SK-N-SH treated with all-trans-retinoic acid at 6 μM for 48 hours (cell line): ENCODE measurements at regions not wholly inside any gene's neighbourhood (a gene's known extent, or its start where the extent isn't known, plus 50 kb on each side); places are given as distances from the start of the nearest gene placed in this dataset.

Source experiments
- ATAC-seq: fragments of 200-7000 bp; cut with Tn5 transposase; 3 replicates; pipeline ENCODE4 v1.9.1; 2020; ENCODE audit warnings: mild to moderate bottlenecking, moderate library complexity
- ARNTL ChIP-seq: fragments of 450-650 bp; formaldehyde crosslinking; IDR thresholded peaks from 2 replicates; pipeline ENCODE4 v1.5.0; 2020; ENCODE audit warnings: low read depth, mild to moderate bottlenecking, moderate library complexity, borderline replicate concordance
- BACH2 ChIP-seq: fragments of 250-450 bp; sonication (Bioruptor Pico); IDR thresholded peaks from 2 replicates; pipeline ENCODE4 v1.9.0; 2021; ENCODE audit warnings: mild to moderate bottlenecking, borderline replicate concordance
- CREB5 ChIP-seq: fragments of 250-450 bp; sonication (Bioruptor Pico); IDR thresholded peaks from 2 replicates; pipeline ENCODE4 v1.5.1; 2020; ENCODE audit warnings: low read depth, mild to moderate bottlenecking, moderate library complexity
- CSRNP3 ChIP-seq: fragments of 250-450 bp; sonication (Bioruptor Pico); IDR thresholded peaks from 2 replicates; pipeline ENCODE4 v1.5.1; 2021; ENCODE audit warnings: mild to moderate bottlenecking, moderate library complexity
- ESRRG ChIP-seq: fragments of 250-450 bp; sonication (Bioruptor Pico); IDR thresholded peaks from 2 replicates; pipeline ENCODE4 v1.6.1; 2021; ENCODE audit warnings: mild to moderate bottlenecking
- GLIS3 ChIP-seq: fragments of 250-450 bp; sonication (Bioruptor Pico); IDR thresholded peaks from 2 replicates; pipeline ENCODE4 v1.5.0; 2020; ENCODE audit warnings: mild to moderate bottlenecking, moderate library complexity
- ISL1 ChIP-seq: fragments of 250-450 bp; sonication (Bioruptor Pico); IDR thresholded peaks from 2 replicates; pipeline ENCODE4 v2.1.2; 2022; ENCODE audit warnings: mild to moderate bottlenecking, moderate library complexity
- OSR1 ChIP-seq: fragments of 250-450 bp; sonication (Bioruptor Pico); IDR thresholded peaks from 2 replicates; pipeline ENCODE4 v1.8.0; 2022; ENCODE audit warnings: moderate library complexity, mild to moderate bottlenecking, inconsistent platforms
- POU6F1 ChIP-seq: fragments of 250-450 bp; sonication (Bioruptor Pico); IDR thresholded peaks from 2 replicates; pipeline ENCODE4 v1.8.0; 2021; ENCODE audit warnings: low read depth, mild to moderate bottlenecking, moderate library complexity, borderline replicate concordance
- PPARA ChIP-seq: fragments of 250-450 bp; sonication (Bioruptor Pico); IDR thresholded peaks from 2 replicates; pipeline ENCODE4 v1.5.0; 2020; ENCODE audit warnings: mild to moderate bottlenecking, borderline replicate concordance
- SNAI2 ChIP-seq: fragments of 250-450 bp; sonication (Bioruptor Pico); IDR thresholded peaks from 2 replicates; pipeline ENCODE4 v1.5.0; 2020; ENCODE audit warnings: mild to moderate bottlenecking, moderate library complexity
- TOX ChIP-seq: fragments of 250-450 bp; sonication (Bioruptor Pico); IDR thresholded peaks from 2 replicates; pipeline ENCODE4 v1.8.0; 2021; ENCODE audit warnings: mild to moderate bottlenecking, moderate library complexity, borderline replicate concordance
- TSHZ2 ChIP-seq: fragments of 250-450 bp; sonication (Bioruptor Pico); IDR thresholded peaks from 2 replicates; pipeline ENCODE4 v1.5.0; 2020; ENCODE audit warnings: mild to moderate bottlenecking, moderate library complexity
- ZC3H10 ChIP-seq: fragments of 250-450 bp; sonication (Bioruptor Pico); IDR thresholded peaks from 2 replicates; pipeline ENCODE4 v1.5.1; 2021; ENCODE audit warnings: mild to moderate bottlenecking, moderate library complexity
- ZFP3 ChIP-seq: fragments of 250-450 bp; sonication (Bioruptor Pico); IDR thresholded peaks from 2 replicates; pipeline ENCODE4 v1.5.0; 2020; ENCODE audit warnings: mild to moderate bottlenecking, moderate library complexity
- ZFP30 ChIP-seq: fragments of 450-650 bp; formaldehyde crosslinking; IDR thresholded peaks from 2 replicates; pipeline ENCODE4 v1.5.0; 2022; ENCODE audit warnings: mild to moderate bottlenecking, moderate library complexity
- ZNF565 ChIP-seq: fragments of 450-650 bp; formaldehyde crosslinking; conservative IDR thresholded peaks from 2 replicates; pipeline ENCODE4 v1.5.0; 2020; ENCODE audit warnings: low read depth, mild to moderate bottlenecking, moderate library complexity
- ZNF70 ChIP-seq: fragments of 450-650 bp; formaldehyde crosslinking; IDR thresholded peaks from 2 replicates; pipeline ENCODE4 v1.5.0; 2020; ENCODE audit warnings: mild to moderate bottlenecking, moderate library complexity
- ZNF8 ChIP-seq: fragments of 450-650 bp; formaldehyde crosslinking; IDR thresholded peaks from 2 replicates; pipeline ENCODE4 v1.5.0; 2020; ENCODE audit warnings: mild to moderate bottlenecking, moderate library complexity

- TF ChIP-seq ZNF8 (CRISPR knock-in tag) (no peak), ZC3H10 (CRISPR knock-in tag) (no peak), BACH2 (CRISPR knock-in tag) (no peak), ISL1 (CRISPR knock-in tag) (no peak), ZFP30 (CRISPR knock-in tag) (no peak), ZNF70 (no peak), ESRRG (CRISPR knock-in tag) (no peak), ZFP3 (CRISPR knock-in tag) (no peak), CREB5 (no peak), TSHZ2 (CRISPR knock-in tag) (no peak), OSR1 (CRISPR knock-in tag) (no peak), CSRNP3 (CRISPR knock-in tag) (no peak)
These were observed 293.6 kb upstream of the TNC start for GRCh38 chr9:115411516-115411915.

GRCh38 chr9:115411993-115412452 lies 294.1 kb upstream of the TNC start:
- ATAC-seq: peak; percentile 67
- no peak for TF ChIP-seq ZC3H10 (CRISPR knock-in tag)
- no peak for TF ChIP-seq POU6F1
- TF ChIP-seq, all 23 proteins: peak for 0

More at GRCh38 chr9:115411516-115411915, 293.6 kb upstream of the TNC start:
- peak; percentile 46; the same call in 2 of the 3 replicates for ATAC-seq

DNA sequence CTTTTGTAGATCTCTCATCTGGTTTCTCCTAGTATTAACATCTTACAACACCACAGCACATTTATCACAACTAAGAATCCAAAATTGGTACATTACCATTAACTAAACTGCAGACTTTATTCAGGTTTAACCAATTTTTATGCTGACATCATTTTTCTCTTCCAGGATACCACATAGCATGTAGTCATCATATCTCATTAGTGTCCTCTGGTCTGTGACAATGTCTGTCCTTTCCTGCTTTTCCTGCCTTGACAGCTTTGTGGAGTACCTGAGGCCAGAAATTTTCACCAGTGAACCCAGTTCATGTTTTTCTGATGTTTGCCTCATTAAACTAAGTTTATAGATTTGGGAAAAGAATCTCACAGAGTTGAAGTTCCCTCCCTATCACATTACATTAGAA lies 294.7 kb upstream of the TNC start:
- TF ChIP-seq CSRNP3 (CRISPR knock-in tag) (no peak), ZC3H10 (CRISPR knock-in tag) (no peak), ZFP30 (CRISPR knock-in tag) (no peak), GLIS3 (no peak), ZFP3 (CRISPR knock-in tag) (no peak), PPARA (CRISPR knock-in tag) (no peak), ZNF565 (CRISPR knock-in tag) (no peak)
- no peak for ATAC-seq

DNA sequence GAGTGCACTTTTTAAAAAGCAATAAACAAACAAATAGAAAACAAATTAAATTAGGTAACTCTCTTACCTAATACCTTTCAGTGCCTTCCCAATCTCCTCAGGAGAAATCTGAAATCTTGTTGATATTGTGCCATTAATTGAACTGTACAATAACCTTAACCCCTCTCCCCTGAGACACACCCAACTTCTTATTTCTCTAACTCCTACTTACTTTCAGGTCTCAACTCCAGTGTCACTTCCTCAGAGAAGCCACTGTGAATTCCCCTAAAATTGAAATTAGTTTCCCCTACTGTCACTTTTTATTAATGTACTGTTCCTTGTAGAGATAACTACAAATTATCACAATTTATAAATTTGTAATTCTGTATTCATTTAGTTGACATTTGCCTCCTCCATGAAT lies 295.3 kb upstream of the TNC start:
- no peak for ATAC-seq
- TF ChIP-seq GLIS3 (no peak), SNAI2 (CRISPR knock-in tag) (no peak), TOX (no peak), ARNTL (no peak), ISL1 (CRISPR knock-in tag) (no peak), CREB5 (no peak), POU6F1 (no peak), ESRRG (CRISPR knock-in tag) (no peak), ZFP30 (CRISPR knock-in tag) (no peak), ZFP3 (CRISPR knock-in tag) (no peak), PPARA (CRISPR knock-in tag) (no peak), ZNF70 (no peak), CSRNP3 (CRISPR knock-in tag) (no peak), ZC3H10 (CRISPR knock-in tag) (no peak)
